A204.1 (cell line): ENCODE measurements at regions not wholly inside any gene's neighbourhood (a gene's known extent, or its start where the extent isn't known, plus 50 kb on each side); places are given as distances from the start of the nearest gene placed in this dataset.
"Not testable (repeated sequence)": the region's sequence is repeated elsewhere in the genome, so short reads cannot be mapped to it uniquely, and the experiment has no call there.

ENCODE experiments used
- FAIRE-seq: peaks from 2 replicates; lab custom pipeline; 2012; peaks lifted over from hg19 to GRCh38; lab: Jason Lieb, UNC

DNA sequence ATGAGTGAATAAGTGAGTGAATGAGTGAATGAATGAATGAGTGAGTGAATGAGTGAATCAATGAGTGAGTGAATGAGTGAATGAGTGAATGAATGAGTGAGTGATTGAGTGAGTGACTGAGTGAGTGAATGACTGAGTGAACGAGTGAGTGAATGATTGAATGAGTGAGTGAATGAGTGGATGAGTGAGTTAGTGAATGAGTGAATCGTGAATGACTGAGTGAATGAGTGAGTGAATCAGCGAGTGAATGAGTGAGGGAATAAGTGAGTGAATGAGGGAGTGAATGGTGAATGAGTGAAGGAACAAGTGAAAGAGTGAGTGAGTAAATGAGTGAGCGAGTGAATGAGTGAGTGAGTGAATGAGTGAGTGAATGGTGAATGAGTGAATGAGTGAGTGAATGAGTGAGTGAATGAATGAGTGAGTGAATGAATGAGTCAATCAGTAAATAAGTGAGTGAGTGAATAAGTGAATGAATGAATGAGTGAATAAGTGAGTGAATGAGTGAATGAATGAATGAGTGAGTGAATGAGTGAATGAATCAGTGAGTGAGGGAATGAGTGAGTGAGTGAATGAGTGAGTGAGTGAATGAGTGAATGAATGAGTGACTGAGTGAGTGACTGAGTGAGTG is 135.7 kb upstream of the ZNF469 start:
- not testable (repeated sequence) for FAIRE-seq

DNA sequence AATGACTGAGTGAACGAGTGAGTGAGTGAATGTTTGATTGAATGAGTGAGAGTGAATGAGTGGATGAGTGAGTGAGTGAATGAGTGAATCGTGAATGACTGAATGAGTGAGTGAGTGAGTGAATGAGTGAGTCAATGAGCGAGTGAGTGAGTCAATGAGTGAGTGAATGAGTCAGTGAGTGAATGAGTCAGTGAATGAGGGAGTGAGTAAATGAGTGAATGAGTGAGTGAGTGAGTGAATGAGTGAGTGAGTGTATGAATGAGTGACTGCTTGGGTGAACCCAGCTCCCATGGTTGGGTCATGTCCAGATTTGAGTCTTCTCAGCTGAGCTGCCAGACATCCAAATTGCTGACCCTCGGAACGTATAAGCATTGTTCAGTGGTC is 135.2 kb upstream of the ZNF469 start:
- FAIRE-seq = not testable (repeated sequence)

- not testable (repeated sequence) for FAIRE-seq
Observed at GRCh38 chr16:88248761-88249160, 134.0 kb upstream of the ZNF469 start.

- FAIRE-seq = not testable (repeated sequence)
Observed at GRCh38 chr16:88250381-88250780, 132.4 kb upstream of the ZNF469 start.

DNA sequence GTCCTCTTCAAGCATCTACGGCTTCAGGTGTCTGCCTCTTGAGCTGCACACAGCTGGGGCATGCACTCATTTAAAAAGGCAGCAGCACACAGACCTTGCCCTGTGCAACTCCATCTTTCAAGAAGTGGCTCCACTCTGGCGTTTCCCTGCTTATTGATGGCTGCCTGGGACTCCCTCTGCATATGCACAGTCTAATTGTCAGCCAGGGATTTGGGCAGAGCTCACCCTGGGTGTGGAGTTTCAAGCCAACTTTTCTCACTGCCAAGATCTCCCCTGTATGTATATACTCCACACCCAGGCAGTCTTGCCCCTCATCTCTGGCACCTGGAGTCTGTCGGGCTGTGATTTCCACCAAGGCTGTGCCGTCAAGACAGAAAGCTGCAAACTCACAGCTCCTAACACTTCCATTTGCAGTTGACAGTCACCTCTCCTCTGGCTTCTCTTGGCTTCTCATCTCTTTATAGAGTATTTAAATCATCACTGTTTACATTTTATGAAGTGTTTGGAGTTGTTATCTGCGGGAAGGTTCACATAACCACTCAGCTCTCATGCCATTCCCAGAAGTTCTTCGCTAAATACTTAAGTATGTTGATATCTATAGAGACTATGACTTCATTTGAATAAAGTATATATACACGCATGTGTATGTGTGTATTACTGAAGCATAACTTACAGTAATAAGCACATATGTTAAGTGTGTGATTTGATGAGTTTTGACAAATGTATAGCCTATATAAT is 130.5 kb upstream of the ZNF469 start:
- FAIRE-seq = not testable (repeated sequence)

GRCh38 chr16:88258141-88258540 is 124.6 kb upstream of the ZNF469 start:
- not testable (repeated sequence) for FAIRE-seq

GRCh38 chr16:88258764-88259525 is 123.8 kb upstream of the ZNF469 start:
- FAIRE-seq = not testable (repeated sequence)

DNA sequence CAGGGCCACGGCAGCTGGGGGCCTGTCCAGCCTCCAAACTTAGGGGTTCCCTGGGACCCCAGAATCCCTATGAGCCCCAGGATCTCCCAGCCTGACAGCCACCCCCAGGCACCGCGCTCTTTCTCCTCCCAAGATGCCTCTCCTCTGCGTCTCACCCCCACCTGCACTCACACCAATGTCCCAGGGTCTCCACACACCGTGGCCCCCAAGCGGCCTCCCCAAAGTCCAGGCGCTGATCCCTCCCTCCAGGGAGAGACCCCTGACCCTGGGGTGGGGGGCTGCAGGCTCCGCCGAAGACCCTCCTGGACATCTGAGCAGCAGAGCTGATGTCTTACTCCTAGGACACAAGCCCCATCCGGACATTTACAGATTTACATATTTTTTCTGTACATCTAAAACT is 123.2 kb upstream of the ZNF469 start:
- FAIRE-seq = not testable (repeated sequence)

DNA sequence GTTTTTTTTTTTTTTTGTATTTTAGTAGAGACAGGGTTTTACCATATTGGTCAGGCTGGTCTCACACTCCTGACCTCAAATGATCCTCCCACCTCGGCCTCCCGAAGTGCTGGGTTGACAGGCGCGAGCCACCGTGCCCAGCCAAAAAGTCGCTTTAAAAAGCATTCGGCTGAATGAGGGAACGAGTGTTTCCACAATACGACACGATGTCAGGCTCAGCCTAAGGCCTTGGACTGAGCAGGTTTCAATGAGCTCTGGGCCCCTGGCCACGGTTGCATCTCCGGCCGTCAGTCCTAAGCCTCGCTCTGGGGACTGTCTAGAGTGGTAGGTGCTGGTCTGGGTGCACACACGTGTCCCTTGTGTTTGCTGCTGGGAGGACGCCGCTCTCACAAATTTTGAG is 122.6 kb upstream of the ZNF469 start:
- FAIRE-seq = not testable (repeated sequence)

- FAIRE-seq = not testable (repeated sequence)
Observed at GRCh38 chr16:88260881-88261665, 121.7 kb upstream of the ZNF469 start.

- FAIRE-seq = not testable (repeated sequence)
Observed at GRCh38 chr16:88261814-88262605, 120.7 kb upstream of the ZNF469 start.

- FAIRE-seq = not testable (repeated sequence)
Observed at GRCh38 chr16:88262858-88263563, 119.7 kb upstream of the ZNF469 start.

DNA sequence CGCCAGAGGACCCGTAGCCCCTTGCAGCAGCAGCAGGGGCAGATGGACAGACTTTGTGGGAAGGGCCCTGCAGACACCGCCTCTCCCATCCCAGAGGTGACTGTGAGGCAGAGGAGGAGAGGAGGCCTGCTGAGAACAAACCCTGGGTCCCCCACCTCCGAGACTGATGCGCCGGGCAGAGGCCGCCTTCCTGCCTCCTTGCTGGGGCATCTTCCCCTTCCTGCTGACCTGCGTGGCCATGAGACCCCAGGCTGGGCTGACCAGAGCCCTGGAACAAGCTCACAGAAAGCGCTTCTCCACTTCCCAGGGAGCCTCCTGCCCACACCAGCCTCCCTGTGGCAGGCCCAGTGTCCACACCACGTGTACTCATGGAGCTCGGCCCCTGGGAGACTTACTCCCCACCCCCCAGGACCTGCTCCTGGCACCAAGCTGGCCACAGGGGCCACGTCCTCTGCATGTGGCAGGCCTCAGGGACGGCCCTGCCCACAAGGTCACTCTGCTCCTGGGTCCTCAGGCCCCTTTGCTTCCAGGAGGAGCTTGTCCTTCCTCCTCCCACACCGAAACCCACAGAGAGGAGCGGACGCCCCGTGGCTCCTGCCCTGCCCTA is 119.0 kb upstream of the ZNF469 start:
- FAIRE-seq = not testable (repeated sequence)

DNA sequence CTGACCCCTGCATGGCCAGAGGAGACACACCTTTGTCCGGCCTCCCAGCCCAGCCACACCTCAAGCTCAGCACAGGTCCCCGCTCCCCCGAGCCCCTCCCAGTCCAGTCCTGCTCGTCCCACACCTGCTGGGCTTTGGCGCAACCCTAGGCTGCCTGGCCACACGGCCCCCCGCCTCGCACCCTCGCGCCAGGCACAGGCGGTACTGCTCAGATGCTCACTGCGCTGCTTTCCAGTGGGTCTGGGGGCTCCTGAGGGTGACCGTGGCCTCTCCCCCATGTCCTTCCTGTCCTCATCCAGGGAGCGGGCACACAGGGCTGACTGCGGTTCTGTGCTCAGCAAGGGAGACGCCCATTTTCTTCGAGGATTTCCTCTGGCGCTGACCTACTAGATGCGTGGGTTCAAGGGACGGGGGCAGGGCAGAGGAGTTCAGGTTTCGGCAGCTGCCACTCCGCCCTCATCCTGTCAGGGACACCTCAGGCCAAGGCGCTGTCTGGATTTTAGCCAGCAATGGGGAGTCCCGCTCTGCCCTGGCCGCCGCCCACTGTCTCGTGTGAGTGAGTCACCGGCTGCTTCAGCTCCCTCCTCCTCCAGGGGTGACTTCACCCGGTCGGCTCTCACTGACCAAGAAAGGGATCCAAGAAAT is 118.0 kb upstream of the ZNF469 start:
- FAIRE-seq = no peak

- FAIRE-seq = not testable (repeated sequence)
Observed at GRCh38 chr16:88265286-88265938, 117.3 kb upstream of the ZNF469 start.

GRCh38 chr16:88266036-88266435 is 116.7 kb upstream of the ZNF469 start:
- FAIRE-seq = not testable (repeated sequence)

DNA sequence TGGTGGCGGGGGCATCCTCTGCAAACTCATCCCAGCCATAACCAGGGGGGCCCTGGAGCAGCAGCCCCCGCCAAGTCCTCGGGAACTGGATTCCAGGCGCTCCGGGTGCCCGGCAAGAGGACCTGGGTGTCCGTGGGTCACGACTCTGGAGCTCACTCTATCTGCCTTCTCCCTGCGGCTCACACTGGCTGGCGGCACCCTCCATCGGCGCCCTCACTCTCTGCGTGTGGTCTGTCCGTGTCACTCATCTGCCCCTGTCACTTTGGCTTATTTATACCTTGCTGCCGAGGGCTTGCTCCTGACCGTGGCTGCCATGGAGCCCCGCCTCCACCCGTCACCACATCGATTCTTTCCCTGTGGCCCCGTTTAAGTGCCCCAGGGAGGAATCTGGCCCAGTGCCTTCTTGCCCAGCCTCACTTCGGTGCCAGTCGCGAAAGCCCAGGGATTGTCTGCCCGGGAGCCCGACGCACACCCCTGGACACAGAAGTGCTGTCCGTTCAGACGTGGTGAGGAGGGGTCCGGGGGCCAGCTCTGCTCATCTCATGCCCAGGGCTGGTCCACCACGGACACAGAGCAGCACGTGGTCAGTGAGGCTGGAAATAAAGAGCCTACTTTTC is 115.7 kb upstream of the ZNF469 start:
- FAIRE-seq = not testable (repeated sequence)

- FAIRE-seq = not testable (repeated sequence)
Observed at GRCh38 chr16:88268186-88268970, 114.4 kb upstream of the ZNF469 start.
